NCI-H2227 (cell line): ENCODE measurements at regions not wholly inside any gene's neighbourhood (a gene's known extent, or its start where the extent isn't known, plus 50 kb on each side); places are given as distances from the start of the nearest gene placed in this dataset.

ENCODE experiments used
- DNase-seq: peaks from one replicate; lab custom pipeline; 2025; ENCODE audit not compliant: unreplicated experiment; lab: John Stamatoyannopoulos, UW

DNA sequence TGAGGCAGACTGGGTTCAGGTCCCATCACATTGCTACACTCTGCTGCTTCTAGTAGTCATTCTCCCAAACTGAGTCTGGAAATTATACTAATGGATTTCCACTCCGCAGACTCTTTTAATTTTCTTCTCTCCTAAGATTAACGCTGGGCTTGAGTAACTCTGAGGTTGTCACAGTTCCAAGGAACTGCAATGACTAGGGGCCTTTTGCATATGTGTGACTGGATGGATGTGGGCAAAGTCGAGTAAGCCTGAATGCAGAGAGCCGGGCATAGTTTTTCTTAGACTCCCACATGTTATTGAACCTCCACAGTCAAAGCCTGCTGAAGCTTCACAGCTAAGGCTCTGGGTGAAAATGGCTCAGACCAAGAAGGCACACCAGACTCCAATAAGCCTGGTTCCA is 160.9 kb upstream of the PROX1 start:
- DNase-seq, result no peak

DNA sequence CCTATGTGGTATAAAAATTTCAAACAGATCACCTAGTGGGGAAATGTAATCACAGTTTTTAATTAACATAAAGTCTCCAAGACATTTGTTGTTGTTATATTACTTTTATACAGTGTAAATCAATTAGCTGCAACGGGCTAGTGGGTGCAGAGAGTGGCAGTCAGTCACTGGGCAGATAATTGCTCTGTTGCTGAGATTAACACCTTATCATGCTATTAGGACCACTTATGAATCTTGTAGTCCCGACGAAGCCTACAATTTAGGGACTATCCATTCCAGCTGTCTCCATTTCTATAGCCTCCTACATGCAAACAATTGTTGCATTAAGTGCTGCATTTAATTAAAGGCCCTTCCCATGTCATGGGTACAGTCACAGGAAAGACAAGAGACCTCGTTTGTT is 158.9 kb upstream of the PROX1 start:
- DNase-seq, result peak; percentile 46

DNA sequence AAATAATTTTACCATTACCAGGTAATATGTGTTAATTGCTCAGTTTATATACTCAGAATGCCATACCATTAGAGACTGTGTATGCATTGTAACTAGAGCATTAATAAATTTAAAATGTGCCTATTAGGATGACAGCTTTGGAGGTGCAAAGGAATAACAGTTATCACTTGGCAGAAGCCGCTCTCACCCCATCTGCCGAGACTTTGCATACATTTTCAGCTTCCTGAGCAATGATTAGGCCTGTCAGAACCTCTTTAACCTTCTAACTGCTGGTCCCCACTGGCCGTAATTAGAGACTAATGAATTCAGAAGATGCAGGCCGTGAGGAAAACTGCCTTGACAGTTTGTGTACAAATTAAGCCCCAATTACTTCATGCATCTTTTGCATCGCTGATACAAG is 158.0 kb upstream of the PROX1 start:
- DNase-seq, result no peak

DNA sequence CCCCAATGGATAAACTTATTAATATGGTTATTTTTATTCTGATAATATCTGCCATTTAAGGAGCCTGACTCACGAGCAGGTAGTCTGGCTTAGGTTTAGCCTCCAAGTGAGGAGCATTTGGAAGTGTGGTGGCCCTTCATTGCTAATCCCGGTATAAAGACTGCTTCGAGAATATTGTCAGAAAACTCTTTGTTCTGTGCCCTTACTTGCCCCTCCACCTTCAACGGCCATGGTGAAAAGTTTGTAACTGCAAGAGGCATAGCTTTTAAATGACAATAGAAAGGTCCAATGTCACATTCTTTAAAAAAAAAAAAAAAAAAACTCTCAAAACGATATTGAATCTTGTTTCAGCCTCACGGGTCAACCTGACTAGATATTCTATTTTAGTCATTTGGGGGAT is 157.4 kb upstream of the PROX1 start:
- DNase-seq, result no peak

DNA sequence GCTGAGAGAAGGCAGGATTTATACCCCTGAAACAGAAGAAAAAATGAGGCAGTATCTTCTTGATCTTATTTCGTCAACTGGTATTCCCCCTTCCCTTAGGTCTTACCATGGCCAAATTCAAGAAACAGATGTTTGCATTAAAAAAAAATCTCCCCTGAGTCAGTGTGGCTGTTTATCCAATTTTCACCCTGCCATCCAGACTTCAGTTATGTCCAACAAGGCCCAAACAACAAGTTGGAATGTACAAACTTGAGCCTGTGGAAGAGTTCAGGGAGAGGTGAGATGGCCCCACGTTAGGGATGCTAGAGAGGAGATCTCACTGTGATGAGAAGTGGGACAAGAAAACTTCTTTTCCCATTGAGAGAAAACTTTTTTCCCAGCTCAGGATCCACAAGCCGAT is 147.2 kb upstream of the PROX1 start:
- DNase-seq, result no peak

DNA sequence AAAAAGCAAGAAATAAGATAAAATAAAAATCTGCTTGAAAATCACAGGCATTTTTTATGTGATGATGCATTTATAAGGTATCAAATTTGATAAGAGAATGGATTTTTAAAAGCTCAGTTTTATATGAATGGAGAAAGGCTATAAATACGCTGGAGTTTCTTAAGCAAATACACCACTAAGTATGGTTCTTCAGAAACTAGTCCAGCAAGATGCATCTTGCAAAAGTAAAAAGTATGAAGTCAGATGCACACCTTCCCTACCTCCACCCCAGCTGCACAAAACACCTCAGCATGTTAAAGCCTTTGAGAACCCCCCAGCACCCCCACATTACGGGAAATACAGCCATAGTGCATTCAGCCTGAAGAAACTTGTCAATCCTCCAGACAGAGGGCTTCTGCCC is 143.1 kb upstream of the PROX1 start:
- no peak for DNase-seq

DNA sequence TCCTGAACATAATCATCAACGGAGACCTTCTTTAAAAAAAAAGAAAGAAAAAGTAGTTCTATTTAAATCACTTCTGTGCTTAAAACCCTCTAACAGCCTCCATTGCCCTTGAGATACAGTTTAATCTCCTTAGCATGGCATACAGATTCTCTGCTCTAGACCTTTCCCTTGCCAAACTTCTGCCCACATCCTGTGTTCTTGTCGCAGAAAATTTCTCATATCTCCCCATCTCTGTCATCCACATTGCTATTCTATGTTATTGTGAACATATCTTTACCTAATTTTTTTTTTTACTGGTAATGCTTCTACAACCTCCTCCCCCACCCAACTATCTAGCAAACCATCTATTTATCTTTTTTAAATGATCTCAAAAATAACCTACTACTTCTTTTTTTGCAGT is 135.7 kb upstream of the PROX1 start:
- no peak for DNase-seq

- no peak for DNase-seq
Measured at GRCh38 chr1:213858581-213858980, 129.2 kb upstream of the PROX1 start.

GRCh38 chr1:213861841-213862240 is 125.9 kb upstream of the PROX1 start:
- no peak for DNase-seq

- no peak for DNase-seq
Measured at GRCh38 chr1:213864091-213864490, 123.7 kb upstream of the PROX1 start.

GRCh38 chr1:213868482-213868881 is 119.3 kb upstream of the PROX1 start:
- no peak for DNase-seq

DNA sequence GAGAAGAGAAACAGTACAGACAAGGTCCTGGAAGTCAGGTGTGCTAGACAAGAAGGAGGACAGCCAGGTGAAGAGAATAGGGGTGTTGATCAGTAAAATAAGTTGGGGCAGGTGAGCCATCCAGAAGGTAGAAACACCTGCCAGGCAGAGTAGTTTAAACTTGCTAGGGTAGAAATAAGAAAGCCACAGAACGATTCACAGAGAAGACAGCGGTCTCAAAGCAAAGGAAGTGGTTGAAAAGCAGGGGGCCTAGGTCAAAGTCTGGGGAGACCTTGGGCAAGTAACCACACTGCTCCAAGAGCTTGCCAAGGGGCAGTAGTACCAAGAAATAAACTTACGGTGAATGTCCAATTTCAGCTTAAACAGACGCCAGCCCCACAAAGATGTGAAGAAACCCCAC is 116.6 kb upstream of the PROX1 start:
- DNase-seq, result no peak

- DNase-seq, result no peak
Measured at GRCh38 chr1:213874789-213875188, 113.0 kb upstream of the PROX1 start.

GRCh38 chr1:213876531-213876930 is 111.2 kb upstream of the PROX1 start:
- no peak for DNase-seq

DNA sequence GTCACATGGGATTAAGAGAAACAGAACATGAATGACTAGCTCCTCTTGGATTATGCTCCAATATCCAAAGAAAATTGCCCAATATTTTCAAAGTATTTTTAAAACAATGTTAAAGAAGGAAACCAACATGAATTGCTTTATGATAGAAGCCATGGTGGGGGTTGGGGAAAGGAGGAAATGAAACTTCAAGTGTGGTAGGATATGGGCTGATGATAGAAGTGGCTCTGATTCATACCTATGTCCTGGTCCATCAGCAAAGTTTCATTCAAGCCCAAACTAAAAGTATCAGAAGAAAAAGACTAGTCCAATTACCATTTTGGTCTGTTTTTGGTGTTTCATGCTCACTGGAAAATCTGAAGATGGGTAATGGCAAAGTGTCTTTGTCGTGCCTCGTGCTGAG is 104.2 kb upstream of the PROX1 start:
- DNase-seq, result no peak

- DNase-seq, result no peak
Measured at GRCh38 chr1:213884402-213884801, 103.4 kb upstream of the PROX1 start.

DNA sequence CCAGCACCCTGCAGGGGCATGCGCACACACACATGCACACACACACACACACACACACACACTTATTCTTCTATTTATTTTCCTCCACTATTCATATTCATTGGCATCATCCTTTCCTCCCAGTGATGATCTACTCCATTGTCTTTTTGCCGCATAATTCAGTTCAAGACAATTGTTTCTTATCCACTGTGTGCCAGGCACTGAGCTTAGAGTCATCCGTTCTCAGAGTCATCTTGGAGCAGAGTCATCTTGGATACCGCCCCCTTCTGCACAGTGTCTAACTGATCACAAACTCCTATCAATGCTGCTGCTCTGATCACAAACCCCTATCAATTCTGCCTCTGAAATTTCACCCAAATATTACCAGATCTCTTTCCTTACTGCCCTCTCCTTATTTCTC is 102.8 kb upstream of the PROX1 start:
- no peak for DNase-seq

GRCh38 chr1:213887842-213888241 is 99.9 kb upstream of the PROX1 start:
- no peak for DNase-seq

DNA sequence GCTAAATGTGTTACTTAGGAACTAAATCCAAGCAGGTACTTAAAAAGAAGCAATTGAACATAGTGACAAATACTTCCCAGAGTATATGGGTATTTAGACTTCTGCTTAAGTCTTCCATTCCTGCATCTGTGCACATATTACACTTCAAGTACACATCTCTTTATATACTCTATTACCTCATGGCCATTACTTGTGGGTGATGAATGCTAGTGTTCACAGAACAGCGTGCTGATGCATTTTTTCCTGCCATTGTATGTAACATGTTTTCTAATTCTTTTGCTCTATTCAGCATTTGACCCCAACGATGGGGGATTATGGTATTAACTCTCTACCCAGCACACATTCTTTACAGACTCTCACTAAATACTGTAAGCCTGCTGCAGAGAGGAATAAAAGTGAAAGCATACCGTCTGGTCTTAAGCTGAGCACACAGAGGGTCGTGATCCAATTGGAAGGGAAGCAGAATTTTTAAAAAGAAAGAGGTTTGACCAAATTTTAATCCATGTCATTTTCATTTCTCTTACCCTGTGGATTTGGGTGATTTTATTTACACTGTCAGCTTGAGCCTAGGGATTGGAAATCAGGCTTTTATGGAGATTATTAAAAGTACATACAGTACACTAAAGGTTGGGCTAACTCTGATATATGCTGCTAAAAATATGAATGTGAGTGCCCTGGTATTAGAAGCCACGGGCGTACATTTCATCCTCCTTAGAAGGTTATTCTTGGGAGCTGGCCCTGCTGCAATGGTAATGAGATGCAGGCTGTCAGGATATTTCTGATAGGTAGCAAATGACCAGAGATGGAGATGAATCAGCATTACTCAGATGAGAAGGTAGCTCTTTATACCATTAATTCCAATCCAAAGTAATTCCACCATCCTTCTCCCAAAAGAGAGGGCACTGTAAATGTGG is 95.5 kb upstream of the PROX1 start:
- DNase-seq, result no peak

DNA sequence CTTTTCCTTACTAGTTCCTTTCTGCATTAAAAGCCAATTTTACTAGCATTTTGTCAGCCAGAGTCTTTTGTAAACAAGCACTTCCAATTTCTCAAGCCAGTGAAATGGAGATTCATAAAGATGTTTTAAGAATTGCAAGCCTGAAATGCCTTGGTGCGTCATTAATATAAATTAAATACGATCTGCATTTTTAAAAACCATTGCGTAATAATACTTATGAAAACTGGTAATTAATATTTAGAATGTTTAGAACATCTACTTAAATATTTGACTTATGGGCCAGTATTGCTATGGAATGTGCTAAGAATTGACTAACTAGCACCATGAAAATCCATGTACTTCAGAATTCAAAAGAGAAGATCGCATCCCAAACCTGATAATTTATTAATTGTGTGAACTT is 89.1 kb upstream of the PROX1 start:
- no peak for DNase-seq

DNA sequence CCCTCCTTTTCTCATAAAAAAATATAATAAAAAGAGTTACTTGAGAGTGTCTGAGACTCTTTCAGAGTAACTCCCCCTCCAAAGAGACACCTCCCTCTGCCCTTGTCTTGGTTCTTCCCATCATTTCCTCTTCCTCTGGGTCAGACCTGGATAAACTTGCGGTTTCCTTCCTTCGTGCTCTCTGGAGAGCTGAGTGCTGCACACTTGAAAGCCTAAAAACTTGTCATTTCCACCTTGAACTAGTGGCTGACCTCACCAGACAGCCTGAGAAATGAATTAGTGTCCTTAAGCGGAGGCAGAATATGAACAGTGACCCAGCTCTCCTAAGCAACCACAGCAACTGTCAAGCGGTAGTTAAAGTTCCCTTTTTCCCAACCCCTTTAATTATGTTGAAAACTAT is 88.4 kb upstream of the PROX1 start:
- no peak for DNase-seq

DNA sequence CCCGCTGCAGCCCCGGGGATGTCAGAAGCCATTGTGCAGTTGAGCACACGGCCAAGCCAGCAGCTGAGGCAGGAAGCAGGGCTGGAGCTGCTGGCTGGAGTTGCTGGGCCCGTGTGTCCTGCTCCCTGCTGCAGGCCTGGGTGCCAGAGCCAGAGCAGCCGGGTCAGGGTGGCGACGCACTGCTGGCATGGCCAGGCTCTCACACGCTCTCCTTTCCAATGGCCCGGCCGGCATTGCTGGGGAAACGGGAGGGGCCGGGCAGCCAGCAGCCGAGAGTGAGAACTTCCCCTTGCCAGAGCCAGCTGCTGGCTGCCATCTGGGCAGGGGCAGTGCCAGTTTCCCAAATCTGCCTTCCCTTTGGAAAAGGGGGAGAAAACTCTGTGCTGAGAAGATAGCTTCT is 82.4 kb upstream of the PROX1 start:
- no peak for DNase-seq

DNA sequence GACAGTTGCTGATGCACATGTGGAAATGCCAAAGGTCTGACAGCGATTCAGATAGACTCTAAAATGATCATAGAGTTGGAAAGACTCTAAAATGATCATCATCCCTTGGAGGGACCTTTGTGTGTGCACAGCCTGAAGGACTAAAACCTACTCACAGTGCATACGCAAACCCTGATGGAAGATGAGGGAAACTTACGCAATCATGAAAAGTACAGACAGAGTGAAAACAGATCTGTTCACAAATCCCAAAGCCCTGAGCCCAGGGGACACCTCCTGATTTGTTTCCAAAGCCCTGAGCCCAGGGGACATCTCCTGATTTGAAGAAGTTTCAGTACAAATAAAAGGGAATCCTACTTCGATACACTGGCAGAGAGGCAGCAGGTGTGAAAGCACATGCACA is 79.3 kb upstream of the PROX1 start:
- DNase-seq, result no peak
